ENCODE measurements at regions not wholly inside any gene's neighbourhood (a gene's known extent, or its start where the extent isn't known, plus 50 kb on each side); places are given as distances from the start of the nearest gene placed in this dataset.

GRCh38 chr5:6859023-6859422 is 145.8 kb downstream of the TENT4A start:
- TF ChIP-seq POLR2A (IDR thresholded peaks at IDR 0.05): no peak
- TF ChIP-seq, protein P1, sequence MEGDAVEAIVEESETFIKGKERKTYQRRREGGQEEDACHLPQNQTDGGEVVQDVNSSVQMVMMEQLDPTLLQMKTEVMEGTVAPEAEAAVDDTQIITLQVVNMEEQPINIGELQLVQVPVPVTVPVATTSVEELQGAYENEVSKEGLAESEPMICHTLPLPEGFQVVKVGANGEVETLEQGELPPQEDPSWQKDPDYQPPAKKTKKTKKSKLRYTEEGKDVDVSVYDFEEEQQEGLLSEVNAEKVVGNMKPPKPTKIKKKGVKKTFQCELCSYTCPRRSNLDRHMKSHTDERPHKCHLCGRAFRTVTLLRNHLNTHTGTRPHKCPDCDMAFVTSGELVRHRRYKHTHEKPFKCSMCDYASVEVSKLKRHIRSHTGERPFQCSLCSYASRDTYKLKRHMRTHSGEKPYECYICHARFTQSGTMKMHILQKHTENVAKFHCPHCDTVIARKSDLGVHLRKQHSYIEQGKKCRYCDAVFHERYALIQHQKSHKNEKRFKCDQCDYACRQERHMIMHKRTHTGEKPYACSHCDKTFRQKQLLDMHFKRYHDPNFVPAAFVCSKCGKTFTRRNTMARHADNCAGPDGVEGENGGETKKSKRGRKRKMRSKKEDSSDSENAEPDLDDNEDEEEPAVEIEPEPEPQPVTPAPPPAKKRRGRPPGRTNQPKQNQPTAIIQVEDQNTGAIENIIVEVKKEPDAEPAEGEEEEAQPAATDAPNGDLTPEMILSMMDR (IDR thresholded peaks at IDR 0.05): no peak

GRCh38 chr5:6859951-6860638 is 146.9 kb downstream of the TENT4A start:
- Histone ChIP-seq H3K36me3 (no peaks in the 10 kb centered on the region), H3K27ac (no peak overlapping the region), H3K4me3 (replicated peaks in 1 of 3) (no peak overlapping the region), H3K4me1 (no peaks in the 10 kb centered on the region), H3K9me3 (no peaks in the 10 kb centered on the region), H3K27me3 (no peaks in the 10 kb centered on the region)
- no peak for DNase-seq
- intact Hi-C loops (cut with DNase I): no loop called here
- WGBS, 2 donors: 78 to 84% methylated on average over 9 of the region's 9 CpGs
- no peak for TF ChIP-seq POLR2A (IDR thresholded peaks at IDR 0.05)
- TF ChIP-seq, protein P1 (IDR thresholded peaks at IDR 0.05): no peak

More at GRCh38 chr5:6859023-6859422, 145.8 kb downstream of the TENT4A start:
- Histone ChIP-seq H3K27ac (no peak overlapping the region), H3K4me3 (replicated peaks in 1 of 3) (no peak overlapping the region), H3K4me1 (no peaks in the 10 kb centered on the region), H3K36me3 (no peaks in the 10 kb centered on the region), H3K27me3 (no peaks in the 10 kb centered on the region), H3K9me3 (no peaks in the 10 kb centered on the region)
- DNase-seq: no peak
- intact Hi-C loops (cut with DNase I): no loop called here
- 85 to 88% methylated on average over 11 of the region's 11 CpGs for WGBS, 2 donors

DNA sequence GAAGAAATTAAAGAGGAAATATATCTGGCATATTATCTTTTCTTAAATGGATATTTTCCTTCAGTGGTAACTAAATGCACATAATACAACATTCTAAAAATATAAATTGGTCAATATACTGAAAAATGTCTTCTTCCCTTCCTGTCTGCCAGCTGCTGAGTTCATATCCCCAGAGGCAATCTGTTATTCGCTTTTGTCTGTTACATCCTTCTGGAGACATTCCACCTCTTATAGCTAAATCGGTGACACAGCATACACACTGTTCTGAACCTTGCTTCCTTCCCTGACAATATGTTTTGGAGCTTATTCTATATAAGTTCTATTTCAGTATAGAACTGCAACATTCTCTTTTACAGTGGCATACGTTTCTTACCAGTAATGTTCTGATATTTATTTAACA is 147.8 kb downstream of the TENT4A start:
- Histone ChIP-seq H3K4me1 (no peaks in the 10 kb centered on the region), H3K9me3 (no peaks in the 10 kb centered on the region), H3K4me3 (replicated peaks in 1 of 3) (no peak overlapping the region), H3K27ac (no peak overlapping the region), H3K36me3 (no peaks in the 10 kb centered on the region), H3K27me3 (no peaks in the 10 kb centered on the region)
- DNase-seq: no peak
- TF ChIP-seq, protein P1 (IDR thresholded peaks at IDR 0.05): no peak
- no peak for TF ChIP-seq POLR2A (IDR thresholded peaks at IDR 0.05)
- WGBS, 2 donors: 57 to 61% methylated on average over 3 of the region's 3 CpGs
- intact Hi-C loops (cut with DNase I): no loop called here

GRCh38 chr5:6861667-6862066 is 148.4 kb downstream of the TENT4A start:
- H3K36me3 ChIP-seq: no peaks in the 10 kb centered on the region
- H3K4me3 ChIP-seq (replicated peaks in 1 of 3): no peak overlapping the region
- intact Hi-C loops (cut with DNase I): no loop called here
- no peaks in the 10 kb centered on the region for H3K27me3 ChIP-seq
- WGBS, 2 donors: 71 to 73% methylated on average over 3 of the region's 3 CpGs
- DNase-seq: no peak
- H3K9me3 ChIP-seq: no peaks in the 10 kb centered on the region
- no peak overlapping the region for H3K27ac ChIP-seq
- TF ChIP-seq, protein P1 (IDR thresholded peaks at IDR 0.05): no peak
- no peak for TF ChIP-seq POLR2A (IDR thresholded peaks at IDR 0.05)
- no peaks in the 10 kb centered on the region for H3K4me1 ChIP-seq

- TF ChIP-seq, protein P1 (IDR thresholded peaks at IDR 0.05): no peak
- no peak for TF ChIP-seq POLR2A (IDR thresholded peaks at IDR 0.05)
- WGBS, 2 donors: 91 to 94% methylated on average over 5 of the region's 5 CpGs
- Histone ChIP-seq H3K36me3 (no peaks in the 10 kb centered on the region), H3K4me1 (no peaks in the 10 kb centered on the region), H3K27ac (no peak overlapping the region), H3K9me3 (no peaks in the 10 kb centered on the region), H3K27me3 (no peaks in the 10 kb centered on the region), H3K4me3 (replicated peaks in 1 of 3) (no peak overlapping the region)
- intact Hi-C loops (cut with DNase I): no loop called here
- DNase-seq: no peak
These were observed 149.1 kb downstream of the TENT4A start for GRCh38 chr5:6862306-6862705.
